HG02588 (cell line): ENCODE measurements at regions not wholly inside any gene's neighbourhood (a gene's known extent, or its start where the extent isn't known, plus 50 kb on each side); places are given as distances from the start of the nearest gene placed in this dataset.
"Not testable (repeated sequence)": the region's sequence is repeated elsewhere in the genome, so short reads cannot be mapped to it uniquely, and the experiment has no call there.

Experiments used
- ATAC-seq: cut with Tn5 transposase; IDR thresholded peaks from one replicate; pipeline ENCODE4 v1.9.1; 2021; ENCODE audit warnings: mild to moderate bottlenecking, moderate library complexity; ENCODE audit not compliant: unreplicated experiment

GRCh38 chr17:68097161-68097805, 61.7 kb downstream of the KPNA2 start:
- no peak for ATAC-seq

GRCh38 chr17:68099341-68099753, 63.8 kb downstream of the KPNA2 start:
- not testable (repeated sequence) for ATAC-seq

- no peak for ATAC-seq
Observed at GRCh38 chr17:68100000-68100641, 64.6 kb downstream of the KPNA2 start.

- peak; percentile 82 for ATAC-seq
Observed at GRCh38 chr17:68101075-68101986, 65.8 kb downstream of the KPNA2 start.

- no peak for ATAC-seq
Observed at GRCh38 chr17:68101987-68102314, 66.4 kb downstream of the KPNA2 start.

GRCh38 chr17:68102318-68102758, 66.8 kb downstream of the KPNA2 start:
- no peak for ATAC-seq

- no peak for ATAC-seq
Observed at GRCh38 chr17:68103148-68103547, 67.6 kb downstream of the KPNA2 start.

GRCh38 chr17:68106085-68106484, 70.5 kb downstream of the KPNA2 start:
- ATAC-seq = no peak

- ATAC-seq = no peak
Observed at GRCh38 chr17:68107373-68107772, 71.8 kb downstream of the KPNA2 start.

GRCh38 chr17:68108313-68109000, 72.9 kb downstream of the KPNA2 start:
- no peak for ATAC-seq

GRCh38 chr17:68109404-68109803, 73.9 kb downstream of the KPNA2 start:
- ATAC-seq = not testable (repeated sequence)

GRCh38 chr17:68116211-68116610, 80.7 kb downstream of the KPNA2 start:
- not testable (repeated sequence) for ATAC-seq

GRCh38 chr17:68122587-68122986, 87.1 kb downstream of the KPNA2 start:
- ATAC-seq = no peak

- no peak for ATAC-seq
Observed at GRCh38 chr17:68125111-68125870, 89.8 kb downstream of the KPNA2 start.

GRCh38 chr17:68127914-68128313, 92.4 kb downstream of the KPNA2 start:
- no peak for ATAC-seq

- no peak for ATAC-seq
Observed at GRCh38 chr17:68131456-68131855, 95.9 kb downstream of the KPNA2 start.

GRCh38 chr17:68133346-68134045, 98.0 kb downstream of the KPNA2 start:
- no peak for ATAC-seq

GRCh38 chr17:68134046-68134637, 98.6 kb downstream of the KPNA2 start:
- no peak for ATAC-seq

- ATAC-seq = no peak
Observed at GRCh38 chr17:68134731-68135130, 99.2 kb downstream of the KPNA2 start.
